Left lung (tissue), 4 donors: ENCODE measurements at regions not wholly inside any gene's neighbourhood (a gene's known extent, or its start where the extent isn't known, plus 50 kb on each side); places are given as distances from the start of the nearest gene placed in this dataset.

Experiments used
- ATAC-seq: fragments of 200-7000 bp; cut with Tn5 transposase; one replicate; pipeline ENCODE4 v1.9.1; 2020; ENCODE audit warnings: moderate library complexity
- DNase-seq, 4 donors: peaks; one replicate each; pipeline ENCODE4 v3.0.0-alpha.2; 2013 to 2020
- H3K27ac ChIP-seq, 2 donors: fragments of 200-600 bp; sonication (generic) in 1 of 2; one replicate each; pipeline versions ENCODE4 v1.5.0 to v1.8.0; 2020 to 2021
- H3K27me3 ChIP-seq, 2 donors: fragments of 200-600 bp; sonication (generic) in 1 of 2; one replicate each; pipeline versions ENCODE4 v1.5.0 to v1.8.0; 2020 to 2021
- H3K36me3 ChIP-seq, 2 donors: fragments of 200-600 bp; sonication (generic) in 1 of 2; one replicate each; pipeline versions ENCODE4 v1.5.0 to v1.8.0; 2020 to 2021
- H3K4me1 ChIP-seq, 2 donors: fragments of 200-600 bp; one replicate each; pipeline ENCODE4 v1.8.0; 2021
- H3K4me3 ChIP-seq, 2 donors: fragments of 200-600 bp; sonication (generic) in 1 of 2; one replicate each; pipeline versions ENCODE4 v1.5.0 to v1.8.0; 2020 to 2021; ENCODE audit warnings: mild to moderate bottlenecking in 1 of 2
- H3K9me3 ChIP-seq, 2 donors: fragments of 200-600 bp; sonication (generic) in 1 of 2; one replicate each; pipeline versions ENCODE4 v1.5.0 to v1.8.0; 2020 to 2021
- CTCF ChIP-seq, 2 donors: fragments of 200-600 bp; sonication (generic) in 1 of 2; IDR thresholded peaks; one replicate each; pipeline versions ENCODE4 v1.5.0 to v1.8.0; 2021; ENCODE audit warnings: antibody characterized with exemption in 2 of 2
- intact Hi-C, 2 donors: fragments of 100-400 bp; cut with DNase I; formaldehyde crosslinking; loops; one replicate each; pipeline versions ENCODE4 v1.11.2 to v1.14.2; 2022
- donor health status: DM: no; HTN: yes; CAD: no.
- donor health status: DM: no; HTN: no; CAD: no.

- Histone ChIP-seq H3K27me3 (no peaks in the 10 kb centered on the region), H3K4me3 (no peak overlapping the region), H3K9me3 (no peaks in the 10 kb centered on the region), H3K27ac (no peak overlapping the region), H3K4me1 (no peaks in the 10 kb centered on the region), H3K36me3 (no peaks in the 10 kb centered on the region)
- ATAC-seq (no peak), DNase-seq (no peak)
- intact Hi-C loops, result no loop called here
- TF ChIP-seq CTCF (IDR thresholded peaks at IDR 0.05), result no peak
Measured at GRCh38 chr3:73236867-73237266, 175.4 kb downstream of the EBLN2 start.

- intact Hi-C loops, result no loop called here
Measured at GRCh38 chr3:73243740-73244139, 182.3 kb downstream of the EBLN2 start.

GRCh38 chr3:73245459-73245858 lies 184.0 kb downstream of the EBLN2 start:
- Histone ChIP-seq H3K9me3 (peaks cover 0 to 5% of the 10 kb centered on the region in 2 donors), H3K4me3 (no peak overlapping the region), H3K4me1 (no peaks in the 10 kb centered on the region), H3K36me3 (no peaks in the 10 kb centered on the region), H3K27ac (no peak overlapping the region), H3K27me3 (no peaks in the 10 kb centered on the region)
- TF ChIP-seq CTCF (IDR thresholded peaks at IDR 0.05), result no peak
- ATAC-seq (peak; percentile 51), DNase-seq (no peak)
- intact Hi-C loops, result no loop called here

More at GRCh38 chr3:73243740-73244139, 182.3 kb downstream of the EBLN2 start:
- peaks cover 0 to 5% of the 10 kb centered on the region in 2 donors for H3K9me3 ChIP-seq
- no peaks in the 10 kb centered on the region for H3K36me3 ChIP-seq
- no peaks in the 10 kb centered on the region for H3K4me1 ChIP-seq
- no peak for TF ChIP-seq CTCF (IDR thresholded peaks at IDR 0.05)
- DNase-seq (no peak), ATAC-seq (no peak)
- H3K27ac ChIP-seq, result no peak overlapping the region
- H3K27me3 ChIP-seq, result no peaks in the 10 kb centered on the region
- H3K4me3 ChIP-seq, result no peak overlapping the region

GRCh38 chr3:73249047-73249446 lies 187.6 kb downstream of the EBLN2 start:
- H3K27ac ChIP-seq, result no peak overlapping the region
- intact Hi-C loops, result no loop called here
- no peak for ATAC-seq

GRCh38 chr3:73254062-73254461 lies 192.6 kb downstream of the EBLN2 start:
- H3K36me3 ChIP-seq, result no peaks in the 10 kb centered on the region
- no peak for TF ChIP-seq CTCF (IDR thresholded peaks at IDR 0.05)
- intact Hi-C loops, result no loop called here
- H3K27me3 ChIP-seq, result peaks cover 0 to 4% of the 10 kb centered on the region in 2 donors
- H3K27ac ChIP-seq, result no peak overlapping the region
- H3K4me3 ChIP-seq, result no peak overlapping the region
- DNase-seq, result no peak
- H3K4me1 ChIP-seq, result no peaks in the 10 kb centered on the region
- ATAC-seq, result no peak
- no peaks in the 10 kb centered on the region for H3K9me3 ChIP-seq

More at GRCh38 chr3:73249047-73249446, 187.6 kb downstream of the EBLN2 start:
- H3K27me3 ChIP-seq, result no peaks in the 10 kb centered on the region
- peaks cover 0 to 5% of the 10 kb centered on the region in 2 donors for H3K9me3 ChIP-seq
- no peak overlapping the region for H3K4me3 ChIP-seq
- no peak for TF ChIP-seq CTCF (IDR thresholded peaks at IDR 0.05)
- no peak for DNase-seq
- H3K4me1 ChIP-seq, result no peaks in the 10 kb centered on the region
- H3K36me3 ChIP-seq, result no peaks in the 10 kb centered on the region
